ENCODE measurements at regions not wholly inside any gene's neighbourhood (a gene's known extent, or its start where the extent isn't known, plus 50 kb on each side); places are given as distances from the start of the nearest gene placed in this dataset.
A peak's percentile ranks its signal among the peaks of the same experiment; 100 is the strongest.

DNA sequence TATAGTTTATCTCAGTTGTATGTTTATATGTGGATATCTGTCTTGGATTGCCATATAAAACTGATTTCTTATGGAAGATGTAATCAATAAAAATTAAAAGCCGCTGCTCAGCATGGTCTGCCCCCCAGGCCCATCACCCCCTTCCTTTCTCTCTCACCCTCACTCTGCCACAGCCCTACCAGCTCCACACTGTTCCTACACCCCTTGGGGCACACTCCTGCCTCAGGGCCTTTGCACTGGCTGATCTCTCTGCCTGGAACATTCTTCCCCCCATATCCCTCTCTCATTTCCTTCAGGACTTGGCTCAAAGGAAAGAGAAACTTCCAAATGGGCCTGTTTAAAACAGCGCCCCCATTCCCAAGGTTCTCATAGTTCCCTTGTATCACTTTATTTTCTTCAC is 63.1 kb downstream of the LRRC32 start:
- DNase-seq (ENCODE audit: low spot score) = no peak

DNA sequence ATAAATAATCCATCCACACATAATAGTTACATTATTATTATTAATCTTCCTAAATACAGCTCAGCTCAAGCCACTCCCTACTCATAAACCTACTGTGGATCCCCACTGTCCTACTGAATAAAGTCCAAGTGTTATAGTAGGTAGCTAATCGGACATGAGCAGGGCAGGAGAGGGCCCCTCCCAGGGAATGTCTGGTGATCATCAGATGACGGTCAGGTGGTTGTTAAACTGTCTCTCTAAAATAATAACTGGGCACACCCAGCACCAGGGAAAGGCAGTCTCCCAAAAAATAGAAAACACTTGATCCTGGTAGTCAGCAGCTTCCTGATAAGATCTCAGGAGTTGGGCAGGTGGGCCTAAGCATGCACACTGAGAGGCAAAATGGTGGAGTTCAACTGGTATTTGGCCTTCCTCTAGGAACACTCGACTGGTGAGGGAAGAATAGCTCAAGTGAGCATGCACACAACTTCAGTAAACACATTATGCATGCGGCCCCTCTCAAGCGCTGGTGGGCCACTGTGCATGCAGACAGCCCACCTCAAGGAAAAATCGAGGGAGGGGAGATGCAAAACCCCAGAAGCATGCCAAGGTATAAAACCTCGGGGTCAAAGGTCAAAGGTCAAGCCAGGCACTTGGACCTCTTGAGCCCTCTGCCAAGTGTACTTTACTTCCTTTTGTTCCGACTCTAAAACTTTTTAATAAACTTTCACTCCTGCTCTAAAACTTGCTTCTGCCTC is 65.0 kb downstream of the LRRC32 start:
- DNase-seq (ENCODE audit: low spot score) = no peak

DNA sequence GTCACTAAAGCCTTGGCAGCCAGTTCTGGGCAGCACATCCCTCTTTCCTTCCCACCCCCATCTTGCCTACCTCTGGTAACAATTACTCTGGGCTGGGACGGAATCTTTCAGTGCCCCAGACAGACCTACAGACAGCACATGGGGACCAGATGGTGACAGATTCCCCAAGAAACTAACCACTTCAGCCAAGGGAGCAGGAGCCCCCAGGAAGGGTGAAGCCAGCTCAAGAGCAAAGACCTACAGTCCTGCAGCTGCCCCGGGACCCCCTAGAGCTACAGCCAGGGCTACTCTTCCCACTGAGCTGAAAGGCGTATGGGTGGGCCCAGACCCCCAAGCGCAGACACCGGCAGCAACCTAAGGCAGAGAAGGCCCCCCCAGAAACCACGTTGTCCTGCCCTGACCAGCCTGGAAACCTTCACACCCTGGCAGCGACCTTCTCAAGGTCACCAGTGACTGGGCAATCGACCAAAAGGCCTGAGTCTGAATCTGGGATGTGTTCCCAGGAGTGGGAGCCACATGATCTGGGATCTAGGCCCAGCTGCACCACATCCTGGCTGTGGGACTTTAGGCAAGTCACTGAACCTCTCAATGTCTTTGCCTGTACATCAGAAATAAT is 65.8 kb downstream of the LRRC32 start:
- peak; percentile 65 for DNase-seq (ENCODE audit: low spot score)

DNA sequence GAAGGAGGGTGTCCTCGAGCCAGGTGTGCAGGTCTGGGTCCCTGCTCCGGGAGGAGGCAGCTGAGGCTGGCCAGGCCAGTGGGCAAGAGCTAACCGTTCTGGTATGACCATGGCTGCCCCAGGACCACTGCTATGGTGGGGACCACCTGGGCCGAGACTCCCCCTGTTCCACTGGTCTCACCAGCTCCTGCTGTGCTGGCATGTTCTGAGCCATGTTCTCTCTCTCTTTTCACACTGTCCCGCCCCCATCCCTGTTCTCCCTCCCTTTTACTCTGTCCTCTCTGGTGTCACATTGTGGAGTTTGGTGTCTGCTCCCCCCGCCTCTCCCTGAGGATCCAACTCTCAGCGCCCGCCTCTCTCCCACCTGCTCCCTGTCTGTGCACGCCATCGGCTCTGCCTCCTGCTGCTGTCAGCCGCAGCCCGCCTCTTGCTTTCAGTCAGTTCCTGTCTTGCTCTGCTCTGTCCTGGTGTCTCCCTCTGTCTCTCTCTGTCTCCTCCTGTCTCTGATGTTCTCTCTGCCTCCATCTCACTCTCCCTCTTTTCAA is 66.4 kb downstream of the LRRC32 start:
- DNase-seq (ENCODE audit: low spot score) = no peak

DNA sequence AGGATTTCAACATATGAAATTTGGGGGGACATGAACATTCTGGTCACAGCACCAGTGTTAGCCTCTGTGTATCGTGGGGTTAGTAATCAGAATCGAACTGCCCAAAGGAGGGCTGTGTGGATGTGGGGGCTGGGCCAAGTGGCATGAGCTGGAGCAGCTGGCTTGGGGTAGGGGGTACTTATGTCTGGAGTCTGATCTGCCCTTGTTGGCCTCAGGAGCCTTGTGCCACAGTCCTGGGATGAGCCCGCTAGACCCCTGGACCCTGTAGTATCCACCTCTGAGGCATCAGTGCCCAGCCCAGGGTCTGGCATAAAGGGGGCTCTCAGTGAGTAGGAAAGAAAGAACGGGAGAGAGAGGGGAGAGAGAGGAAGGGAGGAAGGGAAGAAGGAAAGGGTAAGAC is 67.3 kb downstream of the LRRC32 start:
- no peak for DNase-seq (ENCODE audit: low spot score)

Measured in left forelimb (tissue), 1 donor.